Upper lobe of left lung (tissue), 6 donors: ENCODE measurements at regions not wholly inside any gene's neighbourhood (a gene's known extent, or its start where the extent isn't known, plus 50 kb on each side); places are given as distances from the start of the nearest gene placed in this dataset.

Experiments
- ATAC-seq, 2 donors: fragments of 200-7000 bp; cut with Tn5 transposase; one replicate each; pipeline ENCODE4 v1.9.1; 2022; ENCODE audit warnings: mild to moderate bottlenecking in 2 of 2, moderate library complexity in 2 of 2; ENCODE audit not compliant: low FRiP score in 2 of 2
- DNase-seq, 2 donors: peaks; one replicate each; pipeline ENCODE4 v3.0.0-alpha.2; 2019 to 2020
- H3K27ac ChIP-seq, 4 donors: fragments of 200-600 bp; sonication (generic); one replicate each; pipeline ENCODE4 v1.5.1; 2016 to 2019
- H3K27me3 ChIP-seq, 4 donors: fragments of 200-600 bp; sonication (generic); one replicate each; pipeline ENCODE4 v1.5.1; 2017 to 2019
- H3K36me3 ChIP-seq, 4 donors: fragments of 200-600 bp; sonication (generic); one replicate each; pipeline ENCODE4 v1.5.1; 2016 to 2019
- H3K4me1 ChIP-seq, 4 donors: fragments of 200-600 bp; sonication (generic); one replicate each; pipeline ENCODE4 v1.5.1; 2018 to 2019
- H3K4me3 ChIP-seq, 4 donors: fragments of 200-600 bp; sonication (generic); one replicate each; pipeline ENCODE4 v1.5.1; 2017 to 2019; ENCODE audit warnings: mild to moderate bottlenecking in 2 of 4, moderate library complexity in 1 of 4
- H3K9me3 ChIP-seq, 4 donors: fragments of 200-600 bp; sonication (generic); one replicate each; pipeline ENCODE4 v1.5.1; 2018 to 2019
- CTCF ChIP-seq, 6 experiments: fragments of 450-650 bp in 4 of 6; fragments of 200-600 bp in 2 of 6; sonication (generic) in 2 of 6; IDR thresholded peaks; one replicate each; pipeline ENCODE4 v1.5.1; 2016 to 2019; ENCODE audit warnings: antibody characterized with exemption in 6 of 6
- EP300 ChIP-seq, 4 donors: sonication (generic); formaldehyde crosslinking; IDR thresholded peaks; one replicate each; pipeline ENCODE4 v1.5.1; 2017; ENCODE audit warnings: antibody characterized with exemption in 4 of 4, control low read depth in 2 of 4
- POLR2A ChIP-seq, 4 donors: fragments of 450-650 bp; IDR thresholded peaks; one replicate each; pipeline ENCODE4 v1.5.1; 2016 to 2017; ENCODE audit warnings: antibody characterized with exemption in 4 of 4, mild to moderate bottlenecking in 2 of 4
- POLR2AphosphoS5 ChIP-seq, 2 donors: sonication (generic); formaldehyde crosslinking; IDR thresholded peaks; one replicate each; pipeline ENCODE4 v1.5.1; 2017; ENCODE audit warnings: antibody characterized with exemption in 2 of 2
- WGBS, 2 donors: methylation state at CpG; one replicate each; pipeline ENCODE4 v1.1.5; 2017 to 2018; 5-methylcytosine and 5-hydroxymethylcytosine counted together
- donor health status: DM: no; HTN: no; CAD: no; lungs with moderate emphysema.
- donor health status: DM: no; HTN: yes; CAD: no; lungs with severe emphysema.

GRCh38 chr13:73336773-73337172, 278.0 kb downstream of the KLF5 start:
- DNase-seq (no peak), ATAC-seq (no peak)
- no peak overlapping the region for H3K27ac ChIP-seq
- no peak overlapping the region for H3K4me3 ChIP-seq
- H3K9me3 ChIP-seq = no peaks in the 10 kb centered on the region
- WGBS, 2 donors = 83 to 85% methylated on average over 4 of the region's 4 CpGs
- no peaks in the 10 kb centered on the region for H3K36me3 ChIP-seq
- H3K4me1 ChIP-seq = no peaks in the 10 kb centered on the region
- no peaks in the 10 kb centered on the region for H3K27me3 ChIP-seq
- TF ChIP-seq POLR2AphosphoS5 (IDR thresholded peaks at IDR 0.05) (no peak), CTCF (IDR thresholded peaks at IDR 0.05) (no peak), EP300 (IDR thresholded peaks at IDR 0.05) (no peak), POLR2A (IDR thresholded peaks at IDR 0.05) (no peak)

- no peaks in the 10 kb centered on the region for H3K36me3 ChIP-seq
- no peak overlapping the region for H3K27ac ChIP-seq
- TF ChIP-seq CTCF (IDR thresholded peaks at IDR 0.05) (no peak), EP300 (IDR thresholded peaks at IDR 0.05) (no peak), POLR2AphosphoS5 (IDR thresholded peaks at IDR 0.05) (no peak), POLR2A (IDR thresholded peaks at IDR 0.05) (no peak)
- no peaks in the 10 kb centered on the region for H3K4me1 ChIP-seq
- no peak for ATAC-seq
- H3K4me3 ChIP-seq = no peak overlapping the region
- H3K9me3 ChIP-seq = no peaks in the 10 kb centered on the region
- 92 to 94% methylated on average over 7 of the region's 7 CpGs for WGBS, 2 donors
- DNase-seq = no peak
- no peaks in the 10 kb centered on the region for H3K27me3 ChIP-seq
Observed at GRCh38 chr13:73335944-73336343, 277.1 kb downstream of the KLF5 start.

GRCh38 chr13:73335210-73335609, 276.4 kb downstream of the KLF5 start:
- no peak overlapping the region for H3K4me3 ChIP-seq
- no peak overlapping the region for H3K27ac ChIP-seq
- H3K4me1 ChIP-seq = no peaks in the 10 kb centered on the region
- ATAC-seq (no peak), DNase-seq (no peak)
- TF ChIP-seq POLR2AphosphoS5 (IDR thresholded peaks at IDR 0.05) (no peak), EP300 (IDR thresholded peaks at IDR 0.05) (no peak), POLR2A (IDR thresholded peaks at IDR 0.05) (no peak), CTCF (IDR thresholded peaks at IDR 0.05) (no peak)
- WGBS, 2 donors = 72 to 77% methylated on average over 5 of the region's 5 CpGs
- no peaks in the 10 kb centered on the region for H3K9me3 ChIP-seq
- no peaks in the 10 kb centered on the region for H3K36me3 ChIP-seq
- H3K27me3 ChIP-seq = no peaks in the 10 kb centered on the region

GRCh38 chr13:73334445-73334844, 275.6 kb downstream of the KLF5 start:
- ATAC-seq = no peak
- no peak overlapping the region for H3K4me3 ChIP-seq
- no peaks in the 10 kb centered on the region for H3K4me1 ChIP-seq
- no peak overlapping the region for H3K27ac ChIP-seq
- no peaks in the 10 kb centered on the region for H3K27me3 ChIP-seq
- 82 to 85% methylated on average over 4 of the region's 4 CpGs for WGBS, 2 donors
- H3K36me3 ChIP-seq = no peaks in the 10 kb centered on the region
- no peak for DNase-seq
- no peaks in the 10 kb centered on the region for H3K9me3 ChIP-seq
- TF ChIP-seq CTCF (IDR thresholded peaks at IDR 0.05) = no peak
- no peak for TF ChIP-seq EP300 (IDR thresholded peaks at IDR 0.05)
- TF ChIP-seq POLR2AphosphoS5 (IDR thresholded peaks at IDR 0.05) = no peak
- TF ChIP-seq POLR2A (IDR thresholded peaks at IDR 0.05) = no peak

- ATAC-seq (no peak), DNase-seq (no peak)
- Histone ChIP-seq H3K4me1 (no peaks in the 10 kb centered on the region), H3K27ac (no peak overlapping the region), H3K36me3 (no peaks in the 10 kb centered on the region), H3K4me3 (no peak overlapping the region), H3K9me3 (no peaks in the 10 kb centered on the region), H3K27me3 (no peaks in the 10 kb centered on the region)
- 86 to 91% methylated on average over 1 of the region's 1 CpG for WGBS, 2 donors
- no peak for TF ChIP-seq POLR2AphosphoS5 (IDR thresholded peaks at IDR 0.05)
- TF ChIP-seq POLR2A (IDR thresholded peaks at IDR 0.05) = no peak
- no peak for TF ChIP-seq EP300 (IDR thresholded peaks at IDR 0.05)
- no peak for TF ChIP-seq CTCF (IDR thresholded peaks at IDR 0.05)
Observed at GRCh38 chr13:73331556-73331955, 272.8 kb downstream of the KLF5 start.
